GM13977 (cell line): ENCODE measurements at regions not wholly inside any gene's neighbourhood (a gene's known extent, or its start where the extent isn't known, plus 50 kb on each side); places are given as distances from the start of the nearest gene placed in this dataset.

Experiments
- DNase-seq: peaks from one replicate; pipeline ENCODE4 v3.0.0; 2012; ENCODE audit warnings: low spot score
- in situ Hi-C: fragments of 300-500 bp; cut with MboI; formaldehyde crosslinking; loops from one replicate; pipeline ENCODE4 v1.12.0; 2022; ENCODE audit warnings: low sequenced_read_pairs, low pct_unique_long_range_greater_than_20kb, mixed read lengths, inconsistent platforms; ENCODE audit not compliant: unreplicated experiment
- TF ChIP-seq, protein P1 (sequence below): IDR thresholded peaks from 2 replicates; pipeline ENCODE4 v1.5.1; 2012; ENCODE audit warnings: mild to moderate bottlenecking, control low read depth; ENCODE audit not compliant: insufficient read depth; ENCODE audit errors: extremely low read depth, missing control alignments

DNA sequence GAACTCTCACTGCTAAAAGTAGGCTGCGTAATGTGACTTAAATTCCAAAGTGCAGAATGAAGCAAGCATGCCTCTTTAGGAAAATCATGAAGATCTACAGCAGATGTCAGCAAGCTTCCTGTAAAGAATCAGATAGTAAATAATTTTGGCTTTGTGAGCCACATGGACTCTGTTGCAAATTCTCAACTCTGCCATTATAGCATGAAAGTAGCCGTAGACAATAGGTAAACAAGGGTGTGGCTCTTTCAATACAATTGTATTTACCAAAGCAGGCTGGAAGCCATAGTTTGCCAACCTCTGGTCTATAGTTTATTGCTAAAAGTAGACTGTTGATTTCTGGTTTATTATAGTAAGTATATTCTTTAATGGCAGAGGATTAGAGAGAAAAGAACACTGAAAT lies 80.3 kb upstream of the FAM9B start:
- TF ChIP-seq, protein P1, sequence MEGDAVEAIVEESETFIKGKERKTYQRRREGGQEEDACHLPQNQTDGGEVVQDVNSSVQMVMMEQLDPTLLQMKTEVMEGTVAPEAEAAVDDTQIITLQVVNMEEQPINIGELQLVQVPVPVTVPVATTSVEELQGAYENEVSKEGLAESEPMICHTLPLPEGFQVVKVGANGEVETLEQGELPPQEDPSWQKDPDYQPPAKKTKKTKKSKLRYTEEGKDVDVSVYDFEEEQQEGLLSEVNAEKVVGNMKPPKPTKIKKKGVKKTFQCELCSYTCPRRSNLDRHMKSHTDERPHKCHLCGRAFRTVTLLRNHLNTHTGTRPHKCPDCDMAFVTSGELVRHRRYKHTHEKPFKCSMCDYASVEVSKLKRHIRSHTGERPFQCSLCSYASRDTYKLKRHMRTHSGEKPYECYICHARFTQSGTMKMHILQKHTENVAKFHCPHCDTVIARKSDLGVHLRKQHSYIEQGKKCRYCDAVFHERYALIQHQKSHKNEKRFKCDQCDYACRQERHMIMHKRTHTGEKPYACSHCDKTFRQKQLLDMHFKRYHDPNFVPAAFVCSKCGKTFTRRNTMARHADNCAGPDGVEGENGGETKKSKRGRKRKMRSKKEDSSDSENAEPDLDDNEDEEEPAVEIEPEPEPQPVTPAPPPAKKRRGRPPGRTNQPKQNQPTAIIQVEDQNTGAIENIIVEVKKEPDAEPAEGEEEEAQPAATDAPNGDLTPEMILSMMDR = no peak
- DNase-seq = no peak
- in situ Hi-C loops = no loop called here

- TF ChIP-seq, protein P1 = no peak
- no peak for DNase-seq
- in situ Hi-C loops = no loop called here
Measured at GRCh38 chrX:9117851-9118250, 83.9 kb upstream of the FAM9B start.

- DNase-seq = no peak
- in situ Hi-C loops = no loop called here
- TF ChIP-seq, protein P1 = no peak
Measured at GRCh38 chrX:9122519-9123245, 88.8 kb upstream of the FAM9B start.

DNA sequence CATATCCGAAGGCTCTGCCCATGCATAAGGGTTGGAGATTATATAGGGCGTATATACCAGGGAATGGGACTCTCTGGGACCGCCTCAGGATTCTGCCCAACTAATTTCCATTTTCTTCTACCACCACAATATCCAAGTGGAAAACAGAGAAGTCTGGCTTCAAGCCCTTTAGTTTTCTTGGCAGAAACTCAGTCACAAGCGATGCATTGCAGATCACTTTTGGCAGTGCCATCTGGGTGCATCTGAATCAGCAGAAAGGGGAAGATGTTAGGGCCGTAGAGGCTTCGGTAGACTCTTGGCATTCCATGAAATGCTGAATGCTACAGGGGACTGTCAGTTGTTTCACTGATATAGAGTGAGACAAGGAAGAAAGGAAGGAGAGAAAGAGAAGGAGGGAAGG lies 94.1 kb upstream of the FAM9B start:
- TF ChIP-seq, protein P1 = no peak
- DNase-seq = no peak
- in situ Hi-C loops = no loop called here

- no peak for DNase-seq
- in situ Hi-C loops = no loop called here
- TF ChIP-seq, protein P1 = no peak
Measured at GRCh38 chrX:9130031-9130430, 96.1 kb upstream of the FAM9B start.

GRCh38 chrX:9131066-9131465 lies 97.1 kb upstream of the FAM9B start:
- in situ Hi-C loops = no loop called here
- DNase-seq = no peak
- TF ChIP-seq, protein P1 = no peak
